ENCODE measurements at regions not wholly inside any gene's neighbourhood (a gene's known extent, or its start where the extent isn't known, plus 50 kb on each side); places are given as distances from the start of the nearest gene placed in this dataset.

DNA sequence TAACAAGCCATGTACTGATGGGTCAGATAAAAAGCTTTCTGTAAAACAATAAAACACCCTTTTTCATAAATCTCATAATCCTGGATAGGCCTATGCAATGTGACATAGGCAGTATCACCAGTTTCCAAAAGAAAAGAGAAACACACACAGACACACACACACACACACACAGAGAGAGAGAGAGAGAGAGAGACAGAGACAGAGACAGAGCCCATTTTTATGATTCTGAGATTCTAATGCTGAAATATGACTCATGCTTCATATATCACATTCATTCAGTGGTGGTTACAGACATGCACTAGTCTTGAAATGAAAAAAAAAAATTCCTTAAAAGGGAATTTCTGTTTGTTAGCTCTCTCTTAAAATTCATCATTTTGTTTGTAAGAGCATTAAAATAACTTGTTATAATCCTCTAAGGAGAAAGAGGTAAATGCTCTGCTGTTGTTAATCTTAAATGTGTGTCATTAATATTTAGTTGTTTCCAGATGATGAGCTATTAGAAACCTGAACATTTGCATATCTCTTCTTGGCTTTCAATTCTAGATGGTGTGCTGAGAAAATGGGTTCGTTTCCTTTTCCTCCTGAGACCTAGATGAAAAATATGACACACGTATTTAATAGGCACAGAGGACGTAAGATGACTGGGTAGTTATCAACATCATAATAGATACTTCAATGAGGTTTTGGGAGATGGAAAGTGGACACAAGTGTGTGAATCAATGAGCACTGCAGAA is 1598.7 kb upstream of the ACVR2A start:
- H3K27me3 Mint-ChIP-seq (ENCODE audit: low read depth), result no peaks in the 10 kb centered on the region
- H3K4me3 Mint-ChIP-seq (ENCODE audit: low read depth), result no peak overlapping the region
- H3K27ac Mint-ChIP-seq, result no peak overlapping the region
- intact Hi-C loops (cut with micrococcal nuclease), result no loop called here
- no peaks in the 10 kb centered on the region for H3K9me3 Mint-ChIP-seq
- no peaks in the 10 kb centered on the region for H3K4me1 Mint-ChIP-seq (ENCODE audit: low read depth)
- H3K36me3 Mint-ChIP-seq (ENCODE audit: low read depth), result no peaks in the 10 kb centered on the region
- no peak for DNase-seq (ENCODE audit: low spot score)

DNA sequence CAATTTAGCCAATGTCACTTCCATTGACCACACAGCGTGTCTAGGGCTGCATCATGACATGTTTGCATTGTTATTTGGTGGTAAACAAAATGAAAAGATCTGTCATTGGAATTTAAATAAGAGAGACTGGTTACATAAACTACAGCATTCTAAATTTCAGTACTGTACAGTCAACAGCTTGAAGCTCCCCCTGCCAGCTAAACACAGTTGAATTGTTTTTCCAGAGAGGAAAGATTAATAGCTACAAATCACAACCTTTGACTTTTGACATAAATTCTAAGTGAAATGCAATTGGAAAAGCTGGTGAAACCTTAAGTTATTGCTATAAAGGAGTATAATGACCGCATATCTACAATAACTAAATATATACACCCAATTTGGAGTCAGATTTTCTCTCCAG is 1600.0 kb upstream of the ACVR2A start:
- Mint-ChIP-seq H3K4me3 (ENCODE audit: low read depth) (no peak overlapping the region), H3K4me1 (ENCODE audit: low read depth) (no peaks in the 10 kb centered on the region), H3K27me3 (ENCODE audit: low read depth) (no peaks in the 10 kb centered on the region), H3K27ac (no peak overlapping the region), H3K9me3 (no peaks in the 10 kb centered on the region), H3K36me3 (ENCODE audit: low read depth) (no peaks in the 10 kb centered on the region)
- no peak for DNase-seq (ENCODE audit: low spot score)
- intact Hi-C loops (cut with micrococcal nuclease), result no loop called here

DNA sequence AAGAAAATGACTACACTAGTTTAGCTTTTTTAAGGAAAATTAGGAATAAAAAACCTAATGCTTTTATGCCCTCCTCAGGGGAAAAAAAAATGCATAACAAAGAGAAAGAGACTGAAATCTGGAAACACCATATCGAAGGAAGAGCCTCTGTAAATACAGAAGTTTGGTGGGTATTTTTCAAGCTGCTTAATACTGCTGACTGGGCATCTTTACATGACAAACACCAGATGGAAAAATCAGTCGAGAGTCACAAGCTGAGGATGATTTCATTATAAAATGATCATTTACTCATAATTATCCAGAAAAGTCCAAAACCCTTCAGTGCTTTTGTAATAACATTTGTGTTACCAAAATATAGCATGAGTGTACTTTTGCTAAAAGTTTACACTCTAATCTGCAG is 1600.7 kb upstream of the ACVR2A start:
- no peaks in the 10 kb centered on the region for H3K4me1 Mint-ChIP-seq (ENCODE audit: low read depth)

DNA sequence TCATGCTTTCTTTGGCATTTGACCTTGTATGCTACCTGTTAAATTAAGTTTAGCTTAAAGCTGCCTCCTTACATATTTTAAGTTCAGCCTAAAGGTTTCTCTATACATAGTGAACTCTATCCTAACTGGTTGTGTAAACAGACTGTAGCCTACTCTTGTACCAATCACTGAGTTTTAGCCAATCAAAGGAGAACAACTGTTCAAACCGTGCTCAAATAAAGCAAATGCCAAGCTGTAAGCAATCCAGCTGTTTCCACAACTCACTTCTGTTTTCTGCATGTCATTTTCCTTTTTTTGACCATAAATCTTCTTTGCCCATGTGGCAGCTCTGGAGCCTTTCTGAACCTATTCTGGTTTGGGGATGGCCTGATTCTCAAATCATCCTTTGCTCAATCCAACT is 1603.8 kb upstream of the ACVR2A start:
- no peaks in the 10 kb centered on the region for H3K27me3 Mint-ChIP-seq (ENCODE audit: low read depth)
- no peaks in the 10 kb centered on the region for H3K4me1 Mint-ChIP-seq (ENCODE audit: low read depth)
- no peak overlapping the region for H3K4me3 Mint-ChIP-seq (ENCODE audit: low read depth)
- no peak for DNase-seq (ENCODE audit: low spot score)
- no peaks in the 10 kb centered on the region for H3K36me3 Mint-ChIP-seq (ENCODE audit: low read depth)
- no peak overlapping the region for H3K27ac Mint-ChIP-seq
- intact Hi-C loops (cut with micrococcal nuclease), result no loop called here
- no peaks in the 10 kb centered on the region for H3K9me3 Mint-ChIP-seq

More for the DNA sequence above, 1600.7 kb upstream of the ACVR2A start:
- intact Hi-C loops (cut with micrococcal nuclease), result no loop called here
- no peaks in the 10 kb centered on the region for H3K9me3 Mint-ChIP-seq
- H3K36me3 Mint-ChIP-seq (ENCODE audit: low read depth), result no peaks in the 10 kb centered on the region
- no peak for DNase-seq (ENCODE audit: low spot score)
- no peaks in the 10 kb centered on the region for H3K27me3 Mint-ChIP-seq (ENCODE audit: low read depth)
- H3K27ac Mint-ChIP-seq, result no peak overlapping the region
- no peak overlapping the region for H3K4me3 Mint-ChIP-seq (ENCODE audit: low read depth)

DNA sequence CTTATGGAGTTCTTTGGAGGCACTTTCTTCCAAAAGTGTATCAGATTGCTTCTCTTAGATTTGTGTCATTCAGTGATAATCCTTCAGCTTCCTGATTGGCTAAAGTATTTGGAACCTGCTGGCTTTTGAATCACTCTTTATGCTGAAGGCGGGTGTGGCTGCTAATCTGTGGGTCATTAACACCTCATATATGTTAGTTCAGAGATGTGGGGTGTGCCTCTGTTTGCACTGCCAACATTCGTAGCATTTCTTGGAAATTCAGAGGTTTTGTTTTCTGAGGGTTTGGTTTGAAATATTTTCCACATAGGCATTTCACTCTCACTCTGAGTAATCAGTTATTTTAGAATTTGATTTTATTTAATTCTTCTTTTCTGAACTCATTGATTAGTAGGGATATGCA is 1604.4 kb upstream of the ACVR2A start:
- Mint-ChIP-seq H3K27me3 (ENCODE audit: low read depth) (no peaks in the 10 kb centered on the region), H3K9me3 (no peaks in the 10 kb centered on the region), H3K36me3 (ENCODE audit: low read depth) (no peaks in the 10 kb centered on the region), H3K27ac (no peak overlapping the region), H3K4me1 (ENCODE audit: low read depth) (no peaks in the 10 kb centered on the region), H3K4me3 (ENCODE audit: low read depth) (no peak overlapping the region)
- intact Hi-C loops (cut with micrococcal nuclease), result no loop called here
- DNase-seq (ENCODE audit: low spot score), result no peak

DNA sequence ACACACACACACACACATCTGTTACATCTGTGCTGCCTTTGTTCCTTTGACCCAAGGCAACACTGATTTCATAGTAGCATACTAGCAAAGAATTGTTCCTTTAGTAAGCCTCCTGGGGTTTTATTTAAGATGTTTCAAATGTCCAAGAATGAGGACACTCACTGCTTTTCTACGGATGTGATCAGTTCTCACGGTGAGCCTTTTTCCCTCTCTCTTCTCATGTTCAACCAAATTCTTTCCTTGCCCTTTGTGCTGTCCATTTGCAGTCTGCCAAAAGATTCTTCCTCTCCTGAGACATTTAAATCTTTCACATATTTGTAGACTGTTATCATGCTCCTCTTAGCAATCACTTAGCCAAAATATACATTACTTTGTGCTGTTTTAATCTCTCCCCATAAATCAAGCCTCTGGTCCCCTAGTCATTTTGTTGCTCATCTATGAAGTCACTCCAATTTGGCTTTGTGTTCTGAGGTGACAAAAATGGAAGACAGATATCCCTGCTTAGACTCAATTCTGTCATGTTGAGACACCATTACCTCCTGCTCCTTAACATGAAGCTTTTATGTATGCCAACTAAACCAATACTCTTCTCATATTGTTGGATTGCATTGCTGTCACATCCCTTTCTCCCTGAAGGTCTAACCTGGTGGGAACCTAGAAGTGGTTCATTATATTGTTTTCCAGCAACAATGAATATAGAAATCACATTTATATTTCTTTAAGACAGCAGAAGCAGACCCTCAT is 1605.3 kb upstream of the ACVR2A start:
- H3K27me3 Mint-ChIP-seq (ENCODE audit: low read depth), result no peaks in the 10 kb centered on the region
- intact Hi-C loops (cut with micrococcal nuclease), result no loop called here
- DNase-seq (ENCODE audit: low spot score), result no peak
- no peaks in the 10 kb centered on the region for H3K4me1 Mint-ChIP-seq (ENCODE audit: low read depth)
- no peaks in the 10 kb centered on the region for H3K36me3 Mint-ChIP-seq (ENCODE audit: low read depth)
- H3K27ac Mint-ChIP-seq, result no peak overlapping the region
- H3K4me3 Mint-ChIP-seq (ENCODE audit: low read depth), result no peak overlapping the region
- H3K9me3 Mint-ChIP-seq, result no peaks in the 10 kb centered on the region

DNA sequence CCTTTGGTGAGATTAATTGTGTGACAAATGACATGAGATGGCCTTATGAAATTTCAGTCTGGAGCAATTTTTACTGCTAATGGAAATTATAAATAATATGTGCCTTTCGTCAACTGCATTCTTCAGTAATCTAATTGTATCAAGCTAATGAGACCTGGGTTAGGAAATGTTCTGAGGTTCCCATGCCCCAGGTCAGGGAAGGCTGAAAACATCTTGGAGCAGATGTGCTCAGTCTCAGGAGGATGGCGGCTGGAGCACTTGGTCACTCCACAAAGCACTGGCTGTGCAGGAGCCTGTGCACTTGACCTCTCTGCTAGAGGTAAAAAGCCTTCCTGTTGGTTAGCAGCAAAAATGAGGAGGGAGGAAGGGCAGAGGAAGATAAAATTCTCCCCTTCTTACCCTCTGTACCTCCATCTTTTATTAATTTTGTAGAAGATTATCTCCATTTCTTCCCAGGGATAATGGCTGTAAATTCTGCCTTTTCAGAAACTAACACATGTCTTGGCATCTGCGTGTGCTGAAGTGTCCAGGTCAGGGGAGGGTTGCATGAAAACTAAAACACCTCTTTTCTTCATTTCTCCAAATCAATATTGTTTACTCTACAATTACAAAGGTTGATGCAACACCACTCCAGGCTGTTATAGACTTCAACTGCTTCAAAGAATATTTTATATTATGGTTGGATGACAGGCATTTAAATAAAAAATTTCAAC is 1606.4 kb upstream of the ACVR2A start:
- H3K27me3 Mint-ChIP-seq (ENCODE audit: low read depth), result no peaks in the 10 kb centered on the region
- H3K4me1 Mint-ChIP-seq (ENCODE audit: low read depth), result no peaks in the 10 kb centered on the region
- H3K4me3 Mint-ChIP-seq (ENCODE audit: low read depth), result no peak overlapping the region
- H3K36me3 Mint-ChIP-seq (ENCODE audit: low read depth), result no peaks in the 10 kb centered on the region
- intact Hi-C loops (cut with micrococcal nuclease), result no loop called here
- DNase-seq (ENCODE audit: low spot score), result no peak
- H3K9me3 Mint-ChIP-seq, result no peaks in the 10 kb centered on the region
- H3K27ac Mint-ChIP-seq, result no peak overlapping the region

DNA sequence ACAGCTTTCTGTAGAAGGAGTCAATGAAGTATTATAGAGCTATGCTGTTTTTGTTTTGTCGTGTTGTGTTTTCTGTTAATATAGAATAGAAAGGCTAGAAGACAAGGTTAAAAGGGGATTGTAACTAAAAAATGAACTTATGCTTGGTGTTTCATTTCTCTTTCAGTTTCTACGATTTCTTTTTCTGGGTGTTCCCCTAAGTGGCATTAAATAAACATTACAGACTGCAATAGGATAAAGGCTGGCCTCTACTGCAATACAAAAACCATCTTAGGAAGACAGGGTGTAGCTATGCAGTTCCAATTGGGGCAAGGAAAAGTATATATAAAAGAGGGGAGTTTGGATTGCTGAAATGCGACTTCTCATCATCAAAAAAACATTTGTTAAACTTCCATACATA is 1609.7 kb upstream of the ACVR2A start:
- Mint-ChIP-seq H3K4me1 (ENCODE audit: low read depth) (no peaks in the 10 kb centered on the region), H3K9me3 (no peaks in the 10 kb centered on the region), H3K36me3 (ENCODE audit: low read depth) (no peaks in the 10 kb centered on the region), H3K27ac (no peak overlapping the region), H3K27me3 (ENCODE audit: low read depth) (no peaks in the 10 kb centered on the region), H3K4me3 (ENCODE audit: low read depth) (no peak overlapping the region)
- no peak for DNase-seq (ENCODE audit: low spot score)
- intact Hi-C loops (cut with micrococcal nuclease), result no loop called here

DNA sequence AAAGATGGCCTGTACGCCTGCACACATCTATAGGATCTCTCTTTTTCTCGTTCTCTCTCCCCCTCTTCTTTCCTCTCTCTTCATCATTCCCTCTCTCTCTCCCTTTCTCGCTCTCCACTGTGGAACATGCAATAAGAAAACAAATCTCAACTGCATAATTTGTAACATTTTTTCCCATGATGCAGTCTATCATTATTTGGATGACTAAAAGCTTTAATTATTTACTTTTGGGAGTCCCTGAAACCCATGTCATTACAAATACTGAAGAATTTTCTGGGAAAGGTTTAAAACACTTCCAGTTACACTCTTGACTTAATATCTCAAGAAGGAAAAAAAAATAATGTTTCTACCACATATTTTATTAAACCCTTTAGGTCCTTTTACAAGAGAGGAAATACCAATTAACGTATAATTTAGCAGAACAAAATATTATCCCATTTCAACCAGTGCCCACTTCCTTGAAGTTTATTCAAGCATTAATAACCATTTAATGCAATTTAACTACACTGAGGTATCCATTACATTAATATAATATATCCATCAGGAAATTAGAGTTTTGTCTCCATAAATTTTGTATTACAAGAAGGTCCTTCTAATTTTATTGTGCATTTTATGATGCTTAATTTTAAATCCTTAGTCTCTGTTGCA is 1615.2 kb upstream of the ACVR2A start:
- Mint-ChIP-seq H3K4me3 (ENCODE audit: low read depth) (no peak overlapping the region), H3K27ac (no peak overlapping the region), H3K36me3 (ENCODE audit: low read depth) (no peaks in the 10 kb centered on the region), H3K27me3 (ENCODE audit: low read depth) (no peaks in the 10 kb centered on the region), H3K4me1 (ENCODE audit: low read depth) (no peaks in the 10 kb centered on the region), H3K9me3 (no peaks in the 10 kb centered on the region)
- no peak for DNase-seq (ENCODE audit: low spot score)
- intact Hi-C loops (cut with micrococcal nuclease), result no loop called here

DNA sequence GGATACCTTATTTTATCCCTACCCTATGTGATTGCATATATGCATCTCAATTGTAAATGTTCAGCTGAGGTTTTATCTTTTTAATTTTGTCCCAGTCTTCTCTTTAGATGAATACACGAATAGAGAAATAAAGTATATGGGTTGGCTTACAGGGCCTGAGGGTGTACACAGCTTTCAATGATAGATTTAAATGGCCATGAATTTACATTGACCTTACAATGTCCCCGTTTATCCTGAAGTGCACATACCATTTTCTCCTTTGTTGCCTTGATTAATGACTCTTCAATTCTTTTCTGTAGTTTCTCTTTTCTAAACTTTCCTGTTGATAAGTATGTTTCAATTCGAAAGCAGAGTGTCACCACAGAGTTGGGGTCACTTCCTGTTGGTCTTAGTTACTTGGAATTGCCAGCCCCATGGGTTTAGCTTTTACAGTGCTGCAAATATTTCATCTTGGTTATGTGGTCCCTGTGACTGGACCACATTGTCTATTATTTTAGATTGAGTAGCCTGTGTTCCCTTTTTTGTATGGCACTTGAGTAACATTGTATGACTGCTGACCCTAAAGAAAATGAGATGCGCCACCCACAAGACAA is 1616.3 kb upstream of the ACVR2A start:
- no peaks in the 10 kb centered on the region for H3K4me1 Mint-ChIP-seq (ENCODE audit: low read depth)
- intact Hi-C loops (cut with micrococcal nuclease), result no loop called here
- H3K9me3 Mint-ChIP-seq, result no peaks in the 10 kb centered on the region
- no peak for DNase-seq (ENCODE audit: low spot score)
- no peak overlapping the region for H3K27ac Mint-ChIP-seq
- H3K36me3 Mint-ChIP-seq (ENCODE audit: low read depth), result no peaks in the 10 kb centered on the region
- no peak overlapping the region for H3K4me3 Mint-ChIP-seq (ENCODE audit: low read depth)
- H3K27me3 Mint-ChIP-seq (ENCODE audit: low read depth), result no peaks in the 10 kb centered on the region

DNA sequence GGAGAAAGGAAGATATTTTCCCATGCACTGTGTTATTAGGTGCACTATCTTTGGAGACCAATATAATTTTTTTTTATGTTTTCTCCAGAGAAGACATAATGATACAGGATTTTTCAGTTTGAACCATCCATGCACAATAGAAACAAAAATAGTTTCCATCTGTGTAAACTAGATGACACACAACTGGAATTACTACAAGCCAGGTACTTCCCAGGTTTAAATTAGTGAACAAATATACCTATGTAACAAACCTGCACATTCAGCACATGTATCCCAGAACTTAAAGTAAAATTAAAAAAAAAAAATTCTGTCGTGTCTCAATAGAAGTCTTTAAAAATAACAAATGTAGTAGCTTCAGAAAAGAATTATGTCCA is 1616.8 kb upstream of the ACVR2A start:
- no peak for DNase-seq (ENCODE audit: low spot score)
- intact Hi-C loops (cut with micrococcal nuclease), result no loop called here
- Mint-ChIP-seq H3K9me3 (no peaks in the 10 kb centered on the region), H3K27me3 (ENCODE audit: low read depth) (no peaks in the 10 kb centered on the region), H3K36me3 (ENCODE audit: low read depth) (no peaks in the 10 kb centered on the region), H3K4me1 (ENCODE audit: low read depth) (no peaks in the 10 kb centered on the region), H3K27ac (no peak overlapping the region), H3K4me3 (ENCODE audit: low read depth) (no peak overlapping the region)

DNA sequence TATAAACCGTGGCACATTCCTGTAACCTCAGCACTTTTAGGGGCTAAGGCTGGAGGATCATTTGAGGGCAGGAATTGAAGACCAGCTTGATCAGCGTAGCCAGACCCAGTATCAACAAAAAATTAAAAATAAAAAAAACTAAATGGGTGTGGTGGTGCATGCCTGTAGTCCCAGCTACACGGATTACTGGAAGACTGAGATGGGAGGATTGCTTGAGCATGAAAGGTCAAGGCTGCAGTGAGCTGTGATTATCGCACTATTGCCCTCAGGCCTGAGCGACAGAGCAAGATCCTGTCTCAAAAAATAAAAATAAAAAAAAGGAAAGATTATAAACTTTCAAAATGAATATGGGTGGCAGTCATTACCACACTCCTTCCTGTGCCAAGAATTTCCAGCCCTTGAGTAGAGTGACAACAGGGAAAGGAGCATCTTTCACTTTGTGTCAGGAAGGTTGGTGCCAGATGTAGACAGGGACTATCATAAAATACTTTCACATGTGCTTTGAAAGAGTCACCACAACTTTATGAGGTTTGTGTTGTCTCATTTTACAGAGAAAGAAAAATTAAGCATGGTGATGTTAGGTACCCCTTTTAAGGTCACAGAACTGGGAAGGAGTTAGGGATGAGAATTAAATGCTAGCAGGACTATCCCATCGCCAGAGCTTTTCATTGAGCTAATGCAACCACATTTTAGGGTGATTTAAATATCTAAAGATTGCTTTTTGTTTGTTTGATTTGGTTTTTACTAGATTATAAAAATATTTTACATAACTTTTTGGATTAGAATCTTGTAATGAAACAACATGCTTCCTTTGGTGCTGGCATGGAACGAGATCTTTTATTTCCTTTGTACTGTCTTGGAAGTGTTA is 1617.4 kb upstream of the ACVR2A start:
- intact Hi-C loops (cut with micrococcal nuclease), result no loop called here
- no peak for DNase-seq (ENCODE audit: low spot score)
- Mint-ChIP-seq H3K36me3 (ENCODE audit: low read depth) (no peaks in the 10 kb centered on the region), H3K27ac (no peak overlapping the region), H3K9me3 (no peaks in the 10 kb centered on the region), H3K4me1 (ENCODE audit: low read depth) (no peaks in the 10 kb centered on the region), H3K4me3 (ENCODE audit: low read depth) (no peak overlapping the region), H3K27me3 (ENCODE audit: low read depth) (no peaks in the 10 kb centered on the region)
